B cell (primary cell): ENCODE measurements at regions not wholly inside any gene's neighbourhood (a gene's known extent, or its start where the extent isn't known, plus 50 kb on each side); places are given as distances from the start of the nearest gene placed in this dataset.

Experiments
- EZH2 ChIP-seq: IDR thresholded peaks from 2 replicates; pipeline ENCODE4 v1.6.1; 2012; ENCODE audit warnings: borderline replicate concordance, low read depth, mild to moderate bottlenecking, moderate library complexity, low read length; ENCODE audit not compliant: insufficient read depth, poor library complexity, severe bottlenecking
- TF ChIP-seq, protein P1 (sequence below): fragments of 200-600 bp; IDR thresholded peaks from one replicate; pipeline ENCODE4 v1.8.0; 2022; ENCODE audit warnings: antibody characterized with exemption, mild to moderate bottlenecking

DNA sequence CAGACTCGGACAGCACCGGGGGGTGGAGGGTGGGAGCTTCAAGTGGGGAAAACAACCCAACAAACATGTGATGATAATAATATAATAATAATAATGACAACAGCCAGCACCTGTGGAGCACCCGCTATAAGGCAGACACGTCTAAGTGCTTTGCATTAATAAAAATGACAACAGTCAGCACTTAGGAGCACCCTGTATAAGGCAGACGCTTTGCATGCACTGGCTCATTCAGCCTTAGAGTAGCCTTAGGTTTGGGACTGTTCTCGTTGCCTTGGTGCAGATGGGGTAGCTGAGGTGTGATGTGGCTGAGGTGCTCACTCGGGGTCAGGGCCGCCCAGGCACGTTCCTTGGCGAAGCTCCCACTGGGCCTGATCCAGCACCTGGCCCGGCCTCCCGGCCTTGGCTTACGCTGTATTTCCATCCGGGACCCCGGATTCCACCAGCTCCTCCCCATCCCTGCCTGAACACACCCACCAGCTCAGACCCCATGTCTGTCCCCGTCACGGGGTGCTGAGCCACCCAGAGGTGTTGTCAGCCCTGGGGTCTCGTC lies 144.0 kb upstream of the CIBAR2 start:
- TF ChIP-seq, protein P1, sequence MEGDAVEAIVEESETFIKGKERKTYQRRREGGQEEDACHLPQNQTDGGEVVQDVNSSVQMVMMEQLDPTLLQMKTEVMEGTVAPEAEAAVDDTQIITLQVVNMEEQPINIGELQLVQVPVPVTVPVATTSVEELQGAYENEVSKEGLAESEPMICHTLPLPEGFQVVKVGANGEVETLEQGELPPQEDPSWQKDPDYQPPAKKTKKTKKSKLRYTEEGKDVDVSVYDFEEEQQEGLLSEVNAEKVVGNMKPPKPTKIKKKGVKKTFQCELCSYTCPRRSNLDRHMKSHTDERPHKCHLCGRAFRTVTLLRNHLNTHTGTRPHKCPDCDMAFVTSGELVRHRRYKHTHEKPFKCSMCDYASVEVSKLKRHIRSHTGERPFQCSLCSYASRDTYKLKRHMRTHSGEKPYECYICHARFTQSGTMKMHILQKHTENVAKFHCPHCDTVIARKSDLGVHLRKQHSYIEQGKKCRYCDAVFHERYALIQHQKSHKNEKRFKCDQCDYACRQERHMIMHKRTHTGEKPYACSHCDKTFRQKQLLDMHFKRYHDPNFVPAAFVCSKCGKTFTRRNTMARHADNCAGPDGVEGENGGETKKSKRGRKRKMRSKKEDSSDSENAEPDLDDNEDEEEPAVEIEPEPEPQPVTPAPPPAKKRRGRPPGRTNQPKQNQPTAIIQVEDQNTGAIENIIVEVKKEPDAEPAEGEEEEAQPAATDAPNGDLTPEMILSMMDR, result no peak
- no peak for TF ChIP-seq EZH2
